ENCODE measurements at regions not wholly inside any gene's neighbourhood (a gene's known extent, or its start where the extent isn't known, plus 50 kb on each side); places are given as distances from the start of the nearest gene placed in this dataset.

DNA sequence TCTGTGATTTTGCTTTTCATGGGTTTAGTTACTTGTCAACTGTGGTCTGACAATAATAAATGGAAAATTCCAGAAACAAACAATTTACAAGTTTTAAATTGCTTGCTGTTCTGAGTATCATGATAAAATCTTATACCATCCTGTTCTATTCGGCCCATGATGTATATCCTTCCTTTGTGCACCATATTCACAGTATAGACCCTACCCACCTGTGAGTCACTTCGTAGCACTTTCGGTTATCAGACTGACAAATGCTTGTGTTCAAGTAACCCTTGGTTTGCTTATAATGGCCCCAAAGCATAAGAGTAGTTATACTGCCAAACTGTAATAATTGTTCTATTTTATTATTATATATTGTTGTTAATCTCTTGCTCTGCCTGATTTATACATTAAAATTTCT, 1183.4 kb upstream of the PCDH7 start:
- TF ChIP-seq, protein P1, sequence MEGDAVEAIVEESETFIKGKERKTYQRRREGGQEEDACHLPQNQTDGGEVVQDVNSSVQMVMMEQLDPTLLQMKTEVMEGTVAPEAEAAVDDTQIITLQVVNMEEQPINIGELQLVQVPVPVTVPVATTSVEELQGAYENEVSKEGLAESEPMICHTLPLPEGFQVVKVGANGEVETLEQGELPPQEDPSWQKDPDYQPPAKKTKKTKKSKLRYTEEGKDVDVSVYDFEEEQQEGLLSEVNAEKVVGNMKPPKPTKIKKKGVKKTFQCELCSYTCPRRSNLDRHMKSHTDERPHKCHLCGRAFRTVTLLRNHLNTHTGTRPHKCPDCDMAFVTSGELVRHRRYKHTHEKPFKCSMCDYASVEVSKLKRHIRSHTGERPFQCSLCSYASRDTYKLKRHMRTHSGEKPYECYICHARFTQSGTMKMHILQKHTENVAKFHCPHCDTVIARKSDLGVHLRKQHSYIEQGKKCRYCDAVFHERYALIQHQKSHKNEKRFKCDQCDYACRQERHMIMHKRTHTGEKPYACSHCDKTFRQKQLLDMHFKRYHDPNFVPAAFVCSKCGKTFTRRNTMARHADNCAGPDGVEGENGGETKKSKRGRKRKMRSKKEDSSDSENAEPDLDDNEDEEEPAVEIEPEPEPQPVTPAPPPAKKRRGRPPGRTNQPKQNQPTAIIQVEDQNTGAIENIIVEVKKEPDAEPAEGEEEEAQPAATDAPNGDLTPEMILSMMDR (IDR thresholded peaks at IDR 0.05; ENCODE audit: low read length), result no peak
- no peak for TF ChIP-seq EZH2 (IDR thresholded peaks at IDR 0.05; ENCODE audit: borderline replicate concordance, low read length)
